ENCODE measurements at regions not wholly inside any gene's neighbourhood (a gene's known extent, or its start where the extent isn't known, plus 50 kb on each side); places are given as distances from the start of the nearest gene placed in this dataset.
A peak's percentile ranks its signal among the peaks of the same experiment; 100 is the strongest.
"Not testable (repeated sequence)": the region's sequence is repeated elsewhere in the genome, so short reads cannot be mapped to it uniquely, and the experiment has no call there.

GRCh38 chr1:219560856-219561255 lies 52.0 kb downstream of the ZC3H11B start:
- DNase-seq (ENCODE audit: low spot score) = no peak

GRCh38 chr1:219559899-219560298 lies 53.0 kb downstream of the ZC3H11B start:
- no peak for DNase-seq (ENCODE audit: low spot score)

GRCh38 chr1:219555806-219556205 lies 57.1 kb downstream of the ZC3H11B start:
- no peak for DNase-seq (ENCODE audit: low spot score)

GRCh38 chr1:219555031-219555692 lies 57.7 kb downstream of the ZC3H11B start:
- DNase-seq (ENCODE audit: low spot score) = no peak

- no peak for DNase-seq (ENCODE audit: low spot score)
Observed at GRCh38 chr1:219553934-219554502, 58.9 kb downstream of the ZC3H11B start.

GRCh38 chr1:219550201-219550600 lies 62.7 kb downstream of the ZC3H11B start:
- DNase-seq (ENCODE audit: low spot score) = no peak

GRCh38 chr1:219549215-219549614 lies 63.7 kb downstream of the ZC3H11B start:
- DNase-seq (ENCODE audit: low spot score) = no peak

GRCh38 chr1:219548386-219548785 lies 64.5 kb downstream of the ZC3H11B start:
- no peak for DNase-seq (ENCODE audit: low spot score)

- not testable (repeated sequence) for DNase-seq (ENCODE audit: low spot score)
Observed at GRCh38 chr1:219545756-219546155, 67.1 kb downstream of the ZC3H11B start.

GRCh38 chr1:219544163-219544846 lies 68.6 kb downstream of the ZC3H11B start:
- DNase-seq (ENCODE audit: low spot score) = peak; percentile 16

- no peak for DNase-seq (ENCODE audit: low spot score)
Observed at GRCh38 chr1:219542828-219543518, 69.9 kb downstream of the ZC3H11B start.

- DNase-seq (ENCODE audit: low spot score) = no peak
Observed at GRCh38 chr1:219541946-219542345, 71.0 kb downstream of the ZC3H11B start.

GRCh38 chr1:219539645-219540254 lies 73.2 kb downstream of the ZC3H11B start:
- DNase-seq (ENCODE audit: low spot score) = no peak

GRCh38 chr1:219538886-219539285 lies 74.0 kb downstream of the ZC3H11B start:
- DNase-seq (ENCODE audit: low spot score) = no peak

GRCh38 chr1:219537223-219537631 lies 75.7 kb downstream of the ZC3H11B start:
- DNase-seq (ENCODE audit: low spot score) = no peak

- DNase-seq (ENCODE audit: low spot score) = no peak
Observed at GRCh38 chr1:219536038-219536437, 76.9 kb downstream of the ZC3H11B start.

GRCh38 chr1:219534991-219535390 lies 77.9 kb downstream of the ZC3H11B start:
- DNase-seq (ENCODE audit: low spot score) = no peak

GRCh38 chr1:219533280-219533679 lies 79.6 kb downstream of the ZC3H11B start:
- no peak for DNase-seq (ENCODE audit: low spot score)

GRCh38 chr1:219529116-219529515 lies 83.8 kb downstream of the ZC3H11B start:
- no peak for DNase-seq (ENCODE audit: low spot score)

- DNase-seq (ENCODE audit: low spot score) = no peak
Observed at GRCh38 chr1:219528633-219529032, 84.3 kb downstream of the ZC3H11B start.

GRCh38 chr1:219527994-219528393 lies 84.9 kb downstream of the ZC3H11B start:
- no peak for DNase-seq (ENCODE audit: low spot score)

GRCh38 chr1:219526074-219526473 lies 86.8 kb downstream of the ZC3H11B start:
- DNase-seq (ENCODE audit: low spot score) = no peak

All from HT-29 (cell line).